Peyer's patch (tissue), 4 donors: ENCODE measurements at regions not wholly inside any gene's neighbourhood (a gene's known extent, or its start where the extent isn't known, plus 50 kb on each side); places are given as distances from the start of the nearest gene placed in this dataset.

Experiments
- DNase-seq, 3 donors: peaks; one replicate each; pipeline ENCODE4 v3.0.0-alpha.2; 2017 to 2019
- H3K27ac ChIP-seq, 4 donors: fragments of 200-600 bp; sonication (generic); one replicate each; pipeline ENCODE4 v1.5.1; 2016 to 2019
- H3K27me3 ChIP-seq, 2 donors: fragments of 200-600 bp; sonication (generic); one replicate each; pipeline ENCODE4 v1.5.1; 2019
- H3K36me3 ChIP-seq, 3 donors: fragments of 200-600 bp; sonication (generic); one replicate each; pipeline ENCODE4 v1.5.1; 2016 to 2019
- H3K4me1 ChIP-seq, 4 donors: fragments of 200-600 bp; sonication (generic); one replicate each; pipeline ENCODE4 v1.5.1; 2016 to 2019
- H3K4me3 ChIP-seq, 4 donors: fragments of 200-600 bp; sonication (generic); 1 replicate in 3 of 4; 2 replicates in 1 of 4; pipeline ENCODE4 v1.5.1; 2016 to 2019; ENCODE audit warnings: mild to moderate bottlenecking in 1 of 4
- H3K9me3 ChIP-seq, 4 donors: fragments of 200-600 bp; sonication (generic); one replicate each; pipeline ENCODE4 v1.5.1; 2016 to 2019; ENCODE audit warnings: mild to moderate bottlenecking in 1 of 4
- CTCF ChIP-seq, 6 experiments: fragments of 450-650 bp in 4 of 6; fragments of 200-600 bp in 2 of 6; sonication (generic) in 1 of 6; IDR thresholded peaks; one replicate each; pipeline ENCODE4 v1.5.1; 2017 to 2019; ENCODE audit warnings: antibody characterized with exemption in 6 of 6, mild to moderate bottlenecking in 3 of 6, moderate library complexity in 1 of 6
- POLR2A ChIP-seq, 2 donors: fragments of 450-650 bp; IDR thresholded peaks; one replicate each; pipeline ENCODE4 v1.5.1; 2017; ENCODE audit warnings: antibody characterized with exemption in 2 of 2, mild to moderate bottlenecking in 2 of 2, moderate library complexity in 2 of 2

GRCh38 chr2:226622484-226622883 is 177.1 kb downstream of the IRS1 start:
- H3K27ac ChIP-seq = no peak overlapping the region
- no peak for DNase-seq
- peaks cover 0 to 6% (median 0%) of the 10 kb centered on the region in 4 donors for H3K4me1 ChIP-seq
- peak in 2 of 6 experiments; percentile 10 to 19 for TF ChIP-seq CTCF (IDR thresholded peaks at IDR 0.05)
- no peak for TF ChIP-seq POLR2A (IDR thresholded peaks at IDR 0.05)
- H3K9me3 ChIP-seq = no peaks in the 10 kb centered on the region
- H3K4me3 ChIP-seq = no peak overlapping the region
- H3K36me3 ChIP-seq = no peaks in the 10 kb centered on the region
- no peaks in the 10 kb centered on the region for H3K27me3 ChIP-seq

GRCh38 chr2:226620176-226620575 is 179.4 kb downstream of the IRS1 start:
- no peak overlapping the region for H3K4me3 ChIP-seq
- peaks cover 0 to 6% (median 0%) of the 10 kb centered on the region in 4 donors for H3K4me1 ChIP-seq
- DNase-seq = no peak
- no peaks in the 10 kb centered on the region for H3K27me3 ChIP-seq
- H3K27ac ChIP-seq = no peak overlapping the region
- no peaks in the 10 kb centered on the region for H3K9me3 ChIP-seq
- TF ChIP-seq CTCF (IDR thresholded peaks at IDR 0.05) (no peak), POLR2A (IDR thresholded peaks at IDR 0.05) (no peak)
- no peaks in the 10 kb centered on the region for H3K36me3 ChIP-seq

- Histone ChIP-seq H3K4me3 (no peak overlapping the region), H3K27ac (no peak overlapping the region), H3K9me3 (no peaks in the 10 kb centered on the region), H3K4me1 (peaks cover 0 to 6% (median 0%) of the 10 kb centered on the region in 4 donors), H3K36me3 (no peaks in the 10 kb centered on the region), H3K27me3 (no peaks in the 10 kb centered on the region)
- TF ChIP-seq CTCF (IDR thresholded peaks at IDR 0.05) = no peak
- TF ChIP-seq POLR2A (IDR thresholded peaks at IDR 0.05) = no peak
- DNase-seq = no peak
These were observed 179.9 kb downstream of the IRS1 start for GRCh38 chr2:226619707-226620106.

- H3K4me1 ChIP-seq = peaks cover 0 to 6% (median 0%) of the 10 kb centered on the region in 4 donors
- H3K36me3 ChIP-seq = no peaks in the 10 kb centered on the region
- no peak overlapping the region for H3K4me3 ChIP-seq
- no peaks in the 10 kb centered on the region for H3K27me3 ChIP-seq
- no peaks in the 10 kb centered on the region for H3K9me3 ChIP-seq
- no peak for DNase-seq
- H3K27ac ChIP-seq = peak overlapping the region in 1 of 4 donors; percentile 20
- TF ChIP-seq CTCF (IDR thresholded peaks at IDR 0.05) (no peak), POLR2A (IDR thresholded peaks at IDR 0.05) (no peak)
These were observed 180.6 kb downstream of the IRS1 start for GRCh38 chr2:226618875-226619605.

GRCh38 chr2:226618544-226618874 is 181.1 kb downstream of the IRS1 start:
- Histone ChIP-seq H3K27me3 (no peaks in the 10 kb centered on the region), H3K36me3 (no peaks in the 10 kb centered on the region), H3K9me3 (no peaks in the 10 kb centered on the region), H3K4me3 (no peak overlapping the region), H3K27ac (no peak overlapping the region), H3K4me1 (peaks cover 0 to 6% (median 0%) of the 10 kb centered on the region in 4 donors)
- DNase-seq = no peak
- TF ChIP-seq POLR2A (IDR thresholded peaks at IDR 0.05) (no peak), CTCF (IDR thresholded peaks at IDR 0.05) (no peak)
